GM13977 (cell line): ENCODE measurements at regions not wholly inside any gene's neighbourhood (a gene's known extent, or its start where the extent isn't known, plus 50 kb on each side); places are given as distances from the start of the nearest gene placed in this dataset.

Source experiments
- DNase-seq: peaks from one replicate; pipeline ENCODE4 v3.0.0; 2012; ENCODE audit warnings: low spot score
- in situ Hi-C: fragments of 300-500 bp; cut with MboI; formaldehyde crosslinking; loops from one replicate; pipeline ENCODE4 v1.12.0; 2022; ENCODE audit warnings: low sequenced_read_pairs, low pct_unique_long_range_greater_than_20kb, mixed read lengths, inconsistent platforms; ENCODE audit not compliant: unreplicated experiment
- TF ChIP-seq, protein P1 (sequence below): IDR thresholded peaks from 2 replicates; pipeline ENCODE4 v1.5.1; 2012; ENCODE audit warnings: mild to moderate bottlenecking, control low read depth; ENCODE audit not compliant: insufficient read depth; ENCODE audit errors: extremely low read depth, missing control alignments

- TF ChIP-seq, protein P1, sequence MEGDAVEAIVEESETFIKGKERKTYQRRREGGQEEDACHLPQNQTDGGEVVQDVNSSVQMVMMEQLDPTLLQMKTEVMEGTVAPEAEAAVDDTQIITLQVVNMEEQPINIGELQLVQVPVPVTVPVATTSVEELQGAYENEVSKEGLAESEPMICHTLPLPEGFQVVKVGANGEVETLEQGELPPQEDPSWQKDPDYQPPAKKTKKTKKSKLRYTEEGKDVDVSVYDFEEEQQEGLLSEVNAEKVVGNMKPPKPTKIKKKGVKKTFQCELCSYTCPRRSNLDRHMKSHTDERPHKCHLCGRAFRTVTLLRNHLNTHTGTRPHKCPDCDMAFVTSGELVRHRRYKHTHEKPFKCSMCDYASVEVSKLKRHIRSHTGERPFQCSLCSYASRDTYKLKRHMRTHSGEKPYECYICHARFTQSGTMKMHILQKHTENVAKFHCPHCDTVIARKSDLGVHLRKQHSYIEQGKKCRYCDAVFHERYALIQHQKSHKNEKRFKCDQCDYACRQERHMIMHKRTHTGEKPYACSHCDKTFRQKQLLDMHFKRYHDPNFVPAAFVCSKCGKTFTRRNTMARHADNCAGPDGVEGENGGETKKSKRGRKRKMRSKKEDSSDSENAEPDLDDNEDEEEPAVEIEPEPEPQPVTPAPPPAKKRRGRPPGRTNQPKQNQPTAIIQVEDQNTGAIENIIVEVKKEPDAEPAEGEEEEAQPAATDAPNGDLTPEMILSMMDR = no peak
- in situ Hi-C loops = no loop called here
- DNase-seq = no peak
Observed at GRCh38 chr13:89310943-89311672, 1639.9 kb downstream of the SLITRK5 start.

GRCh38 chr13:89315287-89315686 lies 1644.1 kb downstream of the SLITRK5 start:
- TF ChIP-seq, protein P1 = no peak
- in situ Hi-C loops = no loop called here
- no peak for DNase-seq

- in situ Hi-C loops = no loop called here
- TF ChIP-seq, protein P1 = no peak
- no peak for DNase-seq
Observed at GRCh38 chr13:89322466-89322865, 1651.3 kb downstream of the SLITRK5 start.

- TF ChIP-seq, protein P1 = no peak
- DNase-seq = no peak
- in situ Hi-C loops = no loop called here
Observed at GRCh38 chr13:89324582-89324981, 1653.4 kb downstream of the SLITRK5 start.

GRCh38 chr13:89343165-89343564 lies 1672.0 kb downstream of the SLITRK5 start:
- in situ Hi-C loops = no loop called here
- DNase-seq = no peak

GRCh38 chr13:89352384-89352783 lies 1681.2 kb downstream of the SLITRK5 start:
- DNase-seq = no peak
- TF ChIP-seq, protein P1 = no peak
- in situ Hi-C loops = no loop called here

More at GRCh38 chr13:89343165-89343564, 1672.0 kb downstream of the SLITRK5 start:
- TF ChIP-seq, protein P1 = no peak
